HUES64 (cell line): ENCODE measurements at regions not wholly inside any gene's neighbourhood (a gene's known extent, or its start where the extent isn't known, plus 50 kb on each side); places are given as distances from the start of the nearest gene placed in this dataset.

Experiments used
- H3K27ac ChIP-seq: 2 replicates; pipeline ENCODE4 v1.7.0; 2013; ENCODE audit warnings: low read depth, low read length, inconsistent platforms
- H3K27me3 ChIP-seq: 2 replicates; pipeline ENCODE4 v1.6.1; 2013; ENCODE audit warnings: mild to moderate bottlenecking, low read length; ENCODE audit not compliant: insufficient read depth
- H3K36me3 ChIP-seq: 2 replicates; pipeline ENCODE4 v1.6.1; 2013; ENCODE audit warnings: mild to moderate bottlenecking, low read length; ENCODE audit not compliant: insufficient read depth
- H3K4me1 ChIP-seq: 2 replicates; pipeline ENCODE4 v1.6.1; 2013; ENCODE audit warnings: mild to moderate bottlenecking, low read length, moderate library complexity; ENCODE audit not compliant: insufficient read depth
- H3K4me3 ChIP-seq: 2 replicates; pipeline ENCODE4 v1.5.1; 2013; ENCODE audit warnings: mild to moderate bottlenecking, low read length, moderate library complexity
- H3K9ac ChIP-seq: 2 replicates; pipeline ENCODE4 v1.6.1; 2013; ENCODE audit warnings: mild to moderate bottlenecking, low read depth, low read length
- H3K9me3 ChIP-seq: 2 replicates; pipeline ENCODE4 v1.6.1; 2013; ENCODE audit warnings: low read depth, low read length; ENCODE audit not compliant: insufficient read depth
- WGBS: fragments of 150-250, 120-280 bp; methylation state at CpG from one replicate; pipeline ENCODE4 v1.1.7; 2013; ENCODE audit warnings: missing lambda C conversion rate; 5-methylcytosine and 5-hydroxymethylcytosine counted together

- no peaks in the 10 kb centered on the region for H3K36me3 ChIP-seq
- H3K27ac ChIP-seq: no peak overlapping the region
- no peaks in the 10 kb centered on the region for H3K4me1 ChIP-seq
- 100% methylated on average over 2 of the region's 2 CpGs for WGBS
- H3K4me3 ChIP-seq: no peak overlapping the region
- no peak overlapping the region for H3K9ac ChIP-seq
- no peaks in the 10 kb centered on the region for H3K27me3 ChIP-seq
- no peaks in the 10 kb centered on the region for H3K9me3 ChIP-seq
Measured at GRCh38 chr4:129481107-129481506, 385.2 kb downstream of the C4orf33 start.

DNA sequence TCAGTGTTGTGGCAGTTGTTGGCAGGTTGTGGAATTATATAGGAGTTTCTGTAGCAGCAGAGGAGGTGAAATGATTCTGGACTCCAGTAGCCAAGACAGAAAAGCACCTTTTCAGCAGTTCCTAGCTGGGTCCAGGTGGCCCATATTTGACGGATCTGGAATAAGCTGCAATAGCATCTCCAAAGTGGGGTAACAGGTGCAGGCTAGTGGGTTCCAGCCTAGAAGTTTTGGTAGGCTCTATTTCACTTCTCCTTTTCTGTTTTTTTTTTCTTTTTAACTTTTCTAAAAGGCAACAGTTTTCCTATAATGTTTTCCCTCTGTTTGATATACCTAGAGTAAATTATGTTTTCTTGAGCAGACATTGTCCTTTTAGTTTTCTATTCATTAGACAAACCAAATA lies 392.5 kb downstream of the C4orf33 start:
- WGBS: 92% methylated on average over 1 of the region's 1 CpG
- Histone ChIP-seq H3K36me3 (no peaks in the 10 kb centered on the region), H3K27ac (no peak overlapping the region)

GRCh38 chr4:129490516-129490915 lies 394.6 kb downstream of the C4orf33 start:
- WGBS: 93% methylated on average over 1 of the region's 1 CpG
- no peaks in the 10 kb centered on the region for H3K4me1 ChIP-seq
- no peaks in the 10 kb centered on the region for H3K36me3 ChIP-seq
- no peaks in the 10 kb centered on the region for H3K27me3 ChIP-seq
- H3K27ac ChIP-seq: no peak overlapping the region
- H3K4me3 ChIP-seq: no peak overlapping the region
- no peak overlapping the region for H3K9ac ChIP-seq
- H3K9me3 ChIP-seq: no peaks in the 10 kb centered on the region

More for the DNA sequence above, 392.5 kb downstream of the C4orf33 start:
- Histone ChIP-seq H3K4me1 (no peaks in the 10 kb centered on the region), H3K9me3 (no peaks in the 10 kb centered on the region), H3K9ac (no peak overlapping the region), H3K27me3 (no peaks in the 10 kb centered on the region), H3K4me3 (no peak overlapping the region)

- 84% methylated on average over 1 of the region's 1 CpG for WGBS
- Histone ChIP-seq H3K4me3 (no peak overlapping the region), H3K27ac (no peak overlapping the region), H3K36me3 (no peaks in the 10 kb centered on the region), H3K9ac (no peak overlapping the region), H3K9me3 (no peaks in the 10 kb centered on the region), H3K4me1 (no peaks in the 10 kb centered on the region), H3K27me3 (no peaks in the 10 kb centered on the region)
Measured at GRCh38 chr4:129498626-129499025, 402.7 kb downstream of the C4orf33 start.

- Histone ChIP-seq H3K4me1 (no peaks in the 10 kb centered on the region), H3K27me3 (no peaks in the 10 kb centered on the region), H3K9me3 (no peaks in the 10 kb centered on the region), H3K27ac (no peak overlapping the region), H3K9ac (no peak overlapping the region), H3K36me3 (no peaks in the 10 kb centered on the region), H3K4me3 (no peak overlapping the region)
Measured at GRCh38 chr4:129514852-129515251, 418.9 kb downstream of the C4orf33 start.

DNA sequence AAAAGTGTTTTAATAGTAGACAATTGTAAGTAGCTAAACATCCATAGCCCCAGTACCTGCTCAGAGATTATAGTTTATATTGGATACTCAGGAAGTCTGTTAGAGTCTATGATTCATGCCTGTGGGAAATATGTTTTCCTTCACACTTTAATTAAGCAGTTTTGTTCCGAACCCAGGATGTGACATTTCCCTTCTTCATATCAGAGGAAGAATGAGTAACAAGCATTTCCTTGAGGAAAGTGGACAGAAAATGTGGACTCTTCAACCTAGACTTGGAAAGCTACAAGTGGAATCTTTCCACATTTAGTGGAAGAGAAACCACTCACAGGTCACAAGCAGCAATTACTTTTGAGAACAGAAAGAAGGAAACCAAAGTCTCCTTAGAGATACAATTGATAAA lies 419.4 kb downstream of the C4orf33 start:
- H3K9ac ChIP-seq: no peak overlapping the region
- no peak overlapping the region for H3K27ac ChIP-seq
- no CpG with 5 or more reads among the region's 1 CpG for WGBS
- no peaks in the 10 kb centered on the region for H3K9me3 ChIP-seq
- no peak overlapping the region for H3K4me3 ChIP-seq
- H3K27me3 ChIP-seq: no peaks in the 10 kb centered on the region
- H3K4me1 ChIP-seq: no peaks in the 10 kb centered on the region
- no peaks in the 10 kb centered on the region for H3K36me3 ChIP-seq

- no peak overlapping the region for H3K27ac ChIP-seq
- H3K4me3 ChIP-seq: no peak overlapping the region
- H3K36me3 ChIP-seq: no peaks in the 10 kb centered on the region
- H3K9ac ChIP-seq: no peak overlapping the region
- 87% methylated on average over 2 of the region's 3 CpGs for whole genome bisulfite sequencing
- no peaks in the 10 kb centered on the region for H3K9me3 ChIP-seq
- H3K27me3 ChIP-seq: no peaks in the 10 kb centered on the region
- H3K4me1 ChIP-seq: 0 out of 2 replicates have a peak, but pooled peaks cover 4% of the 10 kb centered on the region
Measured at GRCh38 chr4:129526812-129527211, 430.9 kb downstream of the C4orf33 start.

- no peaks in the 10 kb centered on the region for H3K36me3 ChIP-seq
- no peak overlapping the region for H3K4me3 ChIP-seq
- 88% methylated on average over 3 of the region's 5 CpGs for WGBS
- H3K9me3 ChIP-seq: no peaks in the 10 kb centered on the region
- no peak overlapping the region for H3K9ac ChIP-seq
- H3K27ac ChIP-seq: no peak overlapping the region
- no peaks in the 10 kb centered on the region for H3K4me1 ChIP-seq
- no peaks in the 10 kb centered on the region for H3K27me3 ChIP-seq
Measured at GRCh38 chr4:129531253-129531652, 435.3 kb downstream of the C4orf33 start.

DNA sequence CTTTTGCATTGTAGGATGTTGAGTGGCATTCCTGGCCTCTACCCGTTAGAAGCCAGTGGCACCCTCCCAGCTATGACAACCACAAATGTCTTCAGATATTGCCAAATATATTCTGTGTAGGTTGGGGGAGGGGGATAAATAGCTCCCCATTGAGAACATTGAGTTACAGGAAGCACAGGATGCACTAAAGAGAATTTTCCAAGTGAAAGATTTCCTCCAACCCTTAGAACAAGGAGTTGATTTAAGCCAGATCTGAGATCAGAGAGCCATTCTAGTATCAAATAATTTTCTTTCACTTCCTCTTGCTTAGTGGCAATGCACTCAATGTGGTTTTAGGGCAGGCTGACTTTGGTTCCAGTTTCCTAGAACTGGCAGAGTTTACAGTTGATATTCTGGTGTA lies 436.6 kb downstream of the C4orf33 start:
- no peaks in the 10 kb centered on the region for H3K9me3 ChIP-seq
- H3K9ac ChIP-seq: no peak overlapping the region
- H3K36me3 ChIP-seq: no peaks in the 10 kb centered on the region
- no peak overlapping the region for H3K27ac ChIP-seq
- H3K4me1 ChIP-seq: no peaks in the 10 kb centered on the region
- no CpG with 5 or more reads among the region's 1 CpG for WGBS
- no peak overlapping the region for H3K4me3 ChIP-seq
- no peaks in the 10 kb centered on the region for H3K27me3 ChIP-seq

DNA sequence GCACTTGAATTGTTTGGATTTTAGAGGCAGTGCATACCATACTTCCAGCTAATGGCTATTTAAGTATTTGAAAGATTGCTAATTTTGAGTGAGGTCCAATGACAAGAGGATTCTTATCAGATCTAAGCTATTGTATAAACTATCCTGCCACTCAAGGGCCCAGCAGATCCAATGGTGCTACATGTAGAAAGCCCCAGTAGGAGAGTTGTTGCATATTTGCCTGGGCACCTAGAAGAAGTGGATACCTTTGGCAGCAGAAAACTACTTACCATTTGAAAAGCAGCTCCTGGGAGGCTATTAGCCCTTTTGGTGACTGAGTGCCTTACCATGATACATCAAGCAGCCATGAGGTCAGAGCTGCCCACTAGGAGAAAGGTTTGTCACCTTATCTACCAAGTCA lies 447.3 kb downstream of the C4orf33 start:
- H3K27me3 ChIP-seq: no peaks in the 10 kb centered on the region
- H3K9me3 ChIP-seq: no peaks in the 10 kb centered on the region
- H3K4me1 ChIP-seq: no peaks in the 10 kb centered on the region
- no peaks in the 10 kb centered on the region for H3K36me3 ChIP-seq
- no peak overlapping the region for H3K9ac ChIP-seq
- H3K27ac ChIP-seq: no peak overlapping the region
- H3K4me3 ChIP-seq: no peak overlapping the region

- Histone ChIP-seq H3K9ac (no peak overlapping the region), H3K27ac (no peak overlapping the region), H3K27me3 (no peaks in the 10 kb centered on the region), H3K4me1 (no peaks in the 10 kb centered on the region), H3K36me3 (no peaks in the 10 kb centered on the region), H3K9me3 (no peaks in the 10 kb centered on the region), H3K4me3 (no peak overlapping the region)
- 95% methylated on average over 5 of the region's 5 CpGs for WGBS
Measured at GRCh38 chr4:129545599-129546278, 449.8 kb downstream of the C4orf33 start.

DNA sequence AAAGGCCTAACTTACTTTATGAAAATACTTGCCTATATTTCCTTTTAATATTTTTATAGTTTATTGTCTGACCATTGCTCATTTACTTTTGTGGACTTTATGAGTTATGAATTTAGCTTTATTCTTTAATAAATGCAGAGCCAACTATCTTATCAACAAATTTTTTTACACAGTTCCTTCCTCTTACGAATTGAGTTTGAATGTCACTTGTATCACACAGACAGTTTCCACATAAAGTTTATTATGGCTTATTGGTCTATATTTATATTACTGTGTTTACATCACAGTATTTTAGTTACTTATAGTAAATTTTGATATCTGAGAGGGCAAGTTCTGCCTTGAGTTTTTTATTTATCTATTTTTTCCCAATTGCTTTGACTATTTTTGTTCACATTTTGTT lies 450.6 kb downstream of the C4orf33 start:
- H3K9ac ChIP-seq: no peak overlapping the region
- H3K4me3 ChIP-seq: no peak overlapping the region
- no peak overlapping the region for H3K27ac ChIP-seq
- no peaks in the 10 kb centered on the region for H3K27me3 ChIP-seq
- no peaks in the 10 kb centered on the region for H3K36me3 ChIP-seq
- WGBS: 100% methylated on average over 1 of the region's 1 CpG
- no peaks in the 10 kb centered on the region for H3K4me1 ChIP-seq
- no peaks in the 10 kb centered on the region for H3K9me3 ChIP-seq
